K562 (cell line): ENCODE measurements at regions not wholly inside any gene's neighbourhood (a gene's known extent, or its start where the extent isn't known, plus 50 kb on each side); places are given as distances from the start of the nearest gene placed in this dataset.
A peak's percentile ranks its signal among the peaks of the same experiment; 100 is the strongest.
"Not testable (repeated sequence)": the region's sequence is repeated elsewhere in the genome, so short reads cannot be mapped to it uniquely, and the experiment has no call there.

Experiments used
- ATAC-seq: fragments of 200-7000 bp; cut with Tn5 transposase; 3 replicates; pipeline ENCODE4 v1.9.1; 2020; ENCODE audit warnings: moderate library complexity
- BruUV-seq: library from RNA; stranded (reverse); fragments of 400-500 nt; replicated peaks from 2 replicates; lab custom pipeline; 2021; lab: Mats Ljungman, UMichigan
- CTCF ChIA-PET: fragments of 300-600 bp; formaldehyde crosslinking; extraction: SDS; loops from one replicate; lab custom pipeline; 2021; ENCODE audit warnings: low intra/inter-chr PET ratio; lab: Yijun Ruan, JAX
- POLR2A ChIA-PET: fragments of 300-600, 350-650 bp; sonication (Branson Sonifier 250); formaldehyde crosslinking; extraction: SDS; loops from one replicate; lab custom pipeline; 2021; ENCODE audit warnings: antibody characterized with exemption, inconsistent platforms; lab: Yijun Ruan, JAX
- DNase-seq, 4 experiments: peaks; one replicate each; pipeline versions ENCODE4 v3.0.0 to v3.0.0-alpha.2; 2011 to 2018; ENCODE audit warnings: low spot score in 3 of 4, mixed read lengths in 3 of 4; ENCODE audit errors: extremely low read depth in 1 of 4
- FAIRE-seq: peaks from 2 replicates; lab custom pipeline; 2011; peaks lifted over from hg19 to GRCh38; lab: Jason Lieb, UNC
- H2AFZ ChIP-seq: 2 replicates; pipeline ENCODE4 v1.6.0; 2011; ENCODE audit warnings: low read depth, low read length, control low read depth, inconsistent platforms
- H3K27ac ChIP-seq: fragments of 200-600 bp; 3 replicates; pipeline ENCODE4 v1.8.0; 2011; ENCODE audit warnings: low read depth, mild to moderate bottlenecking, control low read depth, inconsistent platforms, low read length, moderate library complexity, mixed read lengths; ENCODE audit errors: extremely low read depth
- H3K27me3 ChIP-seq, 2 experiments: fragments of 300-600 bp in 1 of 2; 2 replicates in 1 of 2; 3 replicates in 1 of 2; pipeline versions ENCODE4 v1.6.0 to v1.8.0; 2011; ENCODE audit warnings: inconsistent platforms in 2 of 2, low read length in 2 of 2, mild to moderate bottlenecking in 1 of 2, mixed read lengths in 1 of 2, moderate library complexity in 1 of 2; ENCODE audit not compliant: control insufficient read depth in 2 of 2, insufficient read depth in 2 of 2
- H3K36me3 ChIP-seq: fragments of 300-600 bp; 3 replicates; pipeline ENCODE4 v1.8.0; 2011; ENCODE audit warnings: mild to moderate bottlenecking, low read length, inconsistent platforms; ENCODE audit not compliant: control insufficient read depth, insufficient read depth
- H3K4me1 ChIP-seq, 2 experiments: fragments of 200-600 bp in 1 of 2; replicated peaks in 1 of 2; 2 replicates in 1 of 2; 3 replicates in 1 of 2; pipeline versions ENCODE4 v1.5.1 to v1.8.0; 2011; ENCODE audit warnings: inconsistent platforms in 2 of 2, low read length in 2 of 2, mild to moderate bottlenecking in 1 of 2, mixed read lengths in 1 of 2, moderate library complexity in 1 of 2; ENCODE audit not compliant: control insufficient read depth in 2 of 2, insufficient read depth in 2 of 2
- H3K4me2 ChIP-seq: 2 replicates; pipeline ENCODE4 v1.6.1; 2011; ENCODE audit warnings: low read length, control low read depth, inconsistent platforms, mixed read lengths; ENCODE audit not compliant: insufficient read depth
- H3K4me3 ChIP-seq: fragments of 200-600 bp; sonication (generic), shearing (Covaris generic); 2 replicates; pipeline ENCODE4 v1.5.1; 2016; ENCODE audit warnings: control low read depth, inconsistent platforms
- H3K79me2 ChIP-seq: fragments of 200-600 bp; 3 replicates; pipeline ENCODE4 v1.8.0; 2011; ENCODE audit warnings: low read length, inconsistent platforms; ENCODE audit not compliant: control insufficient read depth, insufficient read depth
- H3K9ac ChIP-seq, 2 experiments: 2 replicates each; pipeline versions ENCODE4 v1.6.0 to v1.6.1; 2011; ENCODE audit warnings: low read depth in 2 of 2, low read length in 2 of 2, control low read depth in 1 of 2, inconsistent platforms in 1 of 2, mild to moderate bottlenecking in 1 of 2, mixed read lengths in 1 of 2; ENCODE audit not compliant: insufficient read depth in 1 of 2
- H3K9me1 ChIP-seq: one replicate; pipeline ENCODE4 v1.6.0; 2011; ENCODE audit warnings: inconsistent platforms, mild to moderate bottlenecking, low read length, moderate library complexity; ENCODE audit not compliant: control insufficient read depth, insufficient read depth
- H3K9me3 ChIP-seq: replicated peaks from 2 replicates; pipeline ENCODE4 v1.5.1; 2011; ENCODE audit warnings: low read depth, low read length, inconsistent platforms; ENCODE audit not compliant: control insufficient read depth, insufficient read depth
- H4K20me1 ChIP-seq: replicated peaks from 2 replicates; pipeline ENCODE4 v1.6.1; 2011; ENCODE audit warnings: low read length, inconsistent platforms, mixed read lengths; ENCODE audit not compliant: control insufficient read depth, insufficient read depth
- ARID1B ChIP-seq: fragments of 450-650 bp; IDR thresholded peaks from 2 replicates; pipeline ENCODE4 v1.6.1; 2016; ENCODE audit warnings: antibody characterized with exemption, mild to moderate bottlenecking, inconsistent platforms
- CEBPB ChIP-seq: fragments of 450-650 bp; IDR thresholded peaks from 2 replicates; pipeline ENCODE4 v1.6.1; 2016; ENCODE audit warnings: missing genetic modification characterization, missing compliant biosample characterization
- CHAMP1 ChIP-seq: fragments of 450-650 bp; IDR thresholded peaks from 2 replicates; pipeline ENCODE4 v1.6.1; 2016; ENCODE audit warnings: mild to moderate bottlenecking
- CSDE1 ChIP-seq, 2 experiments: fragments of 450-650 bp; IDR thresholded peaks; 2 replicates each; pipeline ENCODE4 v1.6.1; 2016; ENCODE audit warnings: mild to moderate bottlenecking in 1 of 2
- CTBP1 ChIP-seq: fragments of 450-650 bp; IDR thresholded peaks from 2 replicates; pipeline ENCODE4 v1.6.1; 2016; ENCODE audit warnings: borderline replicate concordance
- ERF ChIP-seq: fragments of 450-650 bp; formaldehyde crosslinking; IDR thresholded peaks from 2 replicates; pipeline ENCODE4 v1.4.0; 2020; ENCODE audit warnings: mild to moderate bottlenecking, mixed read lengths
- FOXM1 ChIP-seq, 2 experiments: fragments of 450-650 bp in 1 of 2; sonication (generic) in 1 of 2; formaldehyde crosslinking in 1 of 2; IDR thresholded peaks; 2 replicates each; pipeline versions ENCODE4 v1.6.1 to v1.9.0; 2017 to 2022; ENCODE audit warnings: low read depth in 2 of 2, mild to moderate bottlenecking in 2 of 2, missing genetic modification reagents in 1 of 2, moderate library complexity in 1 of 2
- MXD1 ChIP-seq: fragments of 250-450 bp; sonication (Bioruptor Pico); IDR thresholded peaks from 2 replicates; pipeline ENCODE4 v1.8.0; 2021; ENCODE audit warnings: borderline replicate concordance, mild to moderate bottlenecking, moderate library complexity; ENCODE audit not compliant: poor library complexity, severe bottlenecking
- RBM17 ChIP-seq: fragments of 200-400 bp; formaldehyde crosslinking; IDR thresholded peaks from 2 replicates; pipeline ENCODE4 v1.6.1; 2017; ENCODE audit warnings: low read depth, mild to moderate bottlenecking, low read length, borderline replicate concordance
- SIN3B ChIP-seq: fragments of 450-650 bp; IDR thresholded peaks from 2 replicates; pipeline ENCODE4 v1.6.1; 2017; ENCODE audit warnings: low read depth, mild to moderate bottlenecking, moderate library complexity
- ZC3H11A ChIP-seq: IDR thresholded peaks from 2 replicates; pipeline ENCODE4 v1.6.1; 2012; ENCODE audit warnings: low read depth, low read length, improper control_type of control experiment
- ZFP36 ChIP-seq: fragments of 150-350 bp; IDR thresholded peaks from 2 replicates; pipeline ENCODE4 v1.6.1; 2018; ENCODE audit warnings: low read length, low read depth; ENCODE audit not compliant: partially characterized antibody
- ZNF347 ChIP-seq: fragments of 450-650 bp; formaldehyde crosslinking; IDR thresholded peaks from 2 replicates; pipeline ENCODE4 v1.4.0; 2020; ENCODE audit warnings: low read depth, mild to moderate bottlenecking, moderate library complexity
- ZNF551 ChIP-seq: fragments of 250-450 bp; sonication (Bioruptor Pico); IDR thresholded peaks from 2 replicates; pipeline ENCODE4 v1.5.0; 2021; ENCODE audit warnings: mild to moderate bottlenecking, moderate library complexity
- WGBS: fragments of 100-300 bp; shearing (Covaris generic); methylation state at CpG from one replicate; pipeline ENCODE4 v1.1.6; 2016; ENCODE audit warnings: low coverage, mixed read lengths; ENCODE audit not compliant: insufficient coverage; ENCODE audit errors: missing lambda C conversion rate; 5-methylcytosine and 5-hydroxymethylcytosine counted together
- in situ Hi-C: fragments of 300-500 bp; cut with MboI; formaldehyde crosslinking; loops from 4 replicates; pipeline ENCODE4 v1.15.0; 2018; ENCODE audit warnings: inconsistent platforms, mixed read lengths
- intact Hi-C: fragments of 100-400 bp; cut with micrococcal nuclease; formaldehyde crosslinking; loops from 2 replicates; pipeline ENCODE4 v1.14.2; 2022

- H3K4me1 ChIP-seq, result peaks cover 5 to 10% of the 10 kb centered on the region in 2 experiments; a peak in 3 of 5 replicates
- H3K9me3 ChIP-seq, result no peaks in the 10 kb centered on the region; the same call in 1 of the 2 replicates
- H3K27me3 ChIP-seq, result no peaks in the 10 kb centered on the region
- no peaks in the 10 kb centered on the region for H3K9me1 ChIP-seq
- H2AFZ ChIP-seq, result peak overlapping the region; percentile 22; the same call in 1 of the 2 replicates
- POLR2A ChIA-PET, result interaction anchor here (1.0 kb wide), 1 partner anchor 20 kb away, joined by 3 read pairs; no protein-coding TSS in a partner anchor
- no peaks in the 10 kb centered on the region for H3K79me2 ChIP-seq
- H3K4me3 ChIP-seq, result no peak overlapping the region
- no peak overlapping the region for H3K27ac ChIP-seq
- no TSS peak for BruUV-seq
- no peak for FAIRE-seq
- H4K20me1 ChIP-seq, result no peaks in the 10 kb centered on the region
- TF ChIP-seq ZC3H11A (no peak), CTBP1 (no peak), ZNF551 (CRISPR knock-in tag) (no peak), ERF (CRISPR knock-in tag) (no peak), CEBPB (tag) (no peak), FOXM1 (IDR thresholded peaks at IDR 0.05; ENCODE audit: low read depth) (no peak), FOXM1 (CRISPR knock-in tag; IDR thresholded peaks at IDR 0.05; ENCODE audit: low read depth) (no peak), ARID1B (no peak), CHAMP1 (no peak), MXD1 (no peak), ZNF347 (CRISPR knock-in tag) (no peak), RBM17 (no peak), CSDE1 (IDR thresholded peaks at IDR 0.05) (no peak), SIN3B (no peak), ZFP36 (no peak)
- no peaks in the 10 kb centered on the region for H3K36me3 ChIP-seq
- intact Hi-C loops, result no loop called here
- H3K9ac ChIP-seq, result no peak overlapping the region
- 66% methylated on average over 13 of the region's 15 CpGs for WGBS
- in situ Hi-C loops, result no loop called here
- no peak for ATAC-seq
- no peak overlapping the region for H3K4me2 ChIP-seq
- DNase-seq, result no peak
- CTCF ChIA-PET, result no interaction called here
Observed at GRCh38 chr15:96166223-96167200, 164.0 kb upstream of the NR2F2 start.

GRCh38 chr15:96170616-96170978, 159.9 kb upstream of the NR2F2 start:
- H3K79me2 ChIP-seq, H3K4me2 ChIP-seq, in situ Hi-C loops, H3K9me3 ChIP-seq, H3K9me1 ChIP-seq, CTCF ChIA-PET, DNase-seq, FAIRE-seq, intact Hi-C loops, H3K4me3 ChIP-seq, H3K27ac ChIP-seq, BruUV-seq, H4K20me1 ChIP-seq, ATAC-seq, H3K9ac ChIP-seq, H3K36me3 ChIP-seq, H2AFZ ChIP-seq, H3K27me3 ChIP-seq, POLR2A ChIA-PET, H3K4me1 ChIP-seq: not testable (repeated sequence)
- 33% methylated on average over 1 of the region's 2 CpGs for whole genome bisulfite sequencing
